Stomach (tissue), 8 donors: ENCODE measurements at regions not wholly inside any gene's neighbourhood (a gene's known extent, or its start where the extent isn't known, plus 50 kb on each side); places are given as distances from the start of the nearest gene placed in this dataset.
A peak's percentile ranks its signal among the peaks of the same experiment; 100 is the strongest.

Source experiments
- DNase-seq, 2 donors: peaks; one replicate each; pipeline versions ENCODE4 v3.0.0 to v3.0.0-alpha.2; 2013 to 2019
- H3K27ac ChIP-seq, 5 donors: fragments of 200-600 bp in 4 of 5; sonication (generic) in 4 of 5; one replicate each; pipeline ENCODE4 v1.5.1; 2013 to 2019; ENCODE audit warnings: mild to moderate bottlenecking in 1 of 5, moderate library complexity in 1 of 5
- H3K27me3 ChIP-seq, 3 donors: fragments of 200-600 bp; sonication (generic); one replicate each; pipeline ENCODE4 v1.5.1; 2017 to 2019; ENCODE audit warnings: mixed run types in 1 of 3
- H3K36me3 ChIP-seq, 4 donors: fragments of 200-600 bp; sonication (generic); 1 replicate in 3 of 4; 2 replicates in 1 of 4; pipeline ENCODE4 v1.5.1; 2016 to 2019
- H3K4me1 ChIP-seq, 4 donors: fragments of 200-600 bp; sonication (generic); one replicate each; pipeline ENCODE4 v1.5.1; 2016 to 2019
- H3K4me3 ChIP-seq, 4 donors: fragments of 200-600 bp; sonication (generic) in 3 of 4; one replicate each; pipeline ENCODE4 v1.5.1; 2016 to 2019; ENCODE audit warnings: mild to moderate bottlenecking in 1 of 4
- H3K9me3 ChIP-seq, 4 donors: fragments of 200-600 bp; sonication (generic); one replicate each; pipeline ENCODE4 v1.5.1; 2016 to 2019
- CTCF ChIP-seq, 7 experiments: fragments of 450-650 bp in 4 of 7; fragments of 200-600 bp in 3 of 7; sonication (generic) in 3 of 7; IDR thresholded peaks; one replicate each; pipeline ENCODE4 v1.5.1; 2016 to 2019; ENCODE audit warnings: antibody characterized with exemption in 7 of 7, control low read depth in 2 of 7, mild to moderate bottlenecking in 1 of 7
- EP300 ChIP-seq: sonication (generic); formaldehyde crosslinking; IDR thresholded peaks from one replicate; pipeline ENCODE4 v1.6.1; 2017; ENCODE audit warnings: antibody characterized with exemption
- POLR2A ChIP-seq, 4 donors: fragments of 450-650 bp; IDR thresholded peaks; one replicate each; pipeline ENCODE4 v1.6.1; 2016; ENCODE audit warnings: antibody characterized with exemption in 4 of 4, control low read depth in 2 of 4, mild to moderate bottlenecking in 1 of 4, moderate library complexity in 1 of 4
- POLR2AphosphoS5 ChIP-seq, 3 donors: sonication (generic); formaldehyde crosslinking; IDR thresholded peaks; one replicate each; pipeline ENCODE4 v1.6.1; 2016; ENCODE audit warnings: antibody characterized with exemption in 3 of 3
- WGBS, 5 donors: extraction: QIAGEN DNeasy Blood & Tissue Kit in 3 of 5; methylation state at CpG; one replicate each; pipeline versions ENCODE4 v1.1.5 to v1.1.7; 2013 to 2018; 5-methylcytosine and 5-hydroxymethylcytosine counted together
- intact Hi-C: fragments of 100-400 bp; cut with DNase I; formaldehyde crosslinking; loops from one replicate; pipeline ENCODE4 v1.15.1; 2023; ENCODE audit warnings: low total_unique reads
- donor health status: healthy with polysubstance abuse.
- donor health status: Bipolar disorder and iron deficiency.
- donor health status: healthy.

- DNase-seq, result no peak
- H3K36me3 ChIP-seq, result no peaks in the 10 kb centered on the region
- H3K27me3 ChIP-seq, result no peaks in the 10 kb centered on the region
- no peak overlapping the region for H3K27ac ChIP-seq
- TF ChIP-seq CTCF (IDR thresholded peaks at IDR 0.05) (no peak), POLR2AphosphoS5 (IDR thresholded peaks at IDR 0.05) (no peak), POLR2A (IDR thresholded peaks at IDR 0.05) (no peak), EP300 (no peak)
- H3K4me3 ChIP-seq, result no peak overlapping the region
- no peaks in the 10 kb centered on the region for H3K9me3 ChIP-seq
- no peaks in the 10 kb centered on the region for H3K4me1 ChIP-seq
- 25 to 44% (median 39%) methylated on average over 4 of the region's 4 CpGs for WGBS, 5 donors
- intact Hi-C loops, result no loop called here
Measured at GRCh38 chr3:137687181-137687879, 76.8 kb upstream of the SOX14 start.

DNA sequence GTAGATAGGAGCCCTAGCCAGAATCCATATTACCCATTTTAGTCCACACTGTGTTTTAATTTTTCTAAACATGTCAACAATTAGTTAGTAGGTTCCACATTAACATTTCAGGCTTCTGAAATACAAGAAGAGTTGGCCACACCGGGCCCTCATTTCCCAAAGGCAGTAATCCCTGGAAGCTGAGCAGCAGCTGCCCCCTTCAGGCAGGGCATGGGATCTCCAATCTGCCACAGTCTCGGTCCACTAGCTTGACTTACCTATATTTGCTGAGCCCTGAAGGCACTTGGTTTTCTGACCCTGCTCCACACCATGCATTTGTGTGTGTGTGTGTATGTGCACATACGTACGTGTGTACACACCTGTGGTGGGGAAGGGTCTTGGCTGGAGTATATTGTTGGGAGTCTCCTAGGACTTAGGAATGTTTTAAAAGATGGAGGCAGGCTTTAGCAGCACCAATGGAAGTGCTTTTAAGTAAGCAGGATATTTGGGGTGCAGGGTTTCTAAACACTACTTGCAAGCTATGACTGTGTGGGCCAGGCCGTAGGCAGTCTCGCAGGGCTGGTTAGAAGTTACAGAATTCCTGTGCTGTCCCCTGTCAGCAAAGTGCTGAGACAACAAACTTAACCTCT is 71.2 kb upstream of the SOX14 start:
- intact Hi-C loops, result no loop called here
- H3K4me1 ChIP-seq, result no peaks in the 10 kb centered on the region
- peak in 1 of 2 donors; percentile 35 for DNase-seq
- TF ChIP-seq POLR2A (IDR thresholded peaks at IDR 0.05) (no peak), EP300 (no peak), CTCF (IDR thresholded peaks at IDR 0.05) (peak in 3 of 7 experiments; percentile 15 to 23 (median 19)), POLR2AphosphoS5 (IDR thresholded peaks at IDR 0.05) (no peak)
- 24 to 34% (median 25%) methylated on average over 6 of the region's 6 CpGs for WGBS, 5 donors
- H3K4me3 ChIP-seq, result no peak overlapping the region
- H3K27me3 ChIP-seq, result peaks cover 0 to 10% (median 0%) of the 10 kb centered on the region in 3 donors
- no peaks in the 10 kb centered on the region for H3K9me3 ChIP-seq
- H3K27ac ChIP-seq, result no peak overlapping the region
- H3K36me3 ChIP-seq, result no peaks in the 10 kb centered on the region

GRCh38 chr3:137693791-137694190 is 70.3 kb upstream of the SOX14 start:
- intact Hi-C loops, result no loop called here
- no peaks in the 10 kb centered on the region for H3K36me3 ChIP-seq
- peaks cover 0 to 10% (median 0%) of the 10 kb centered on the region in 3 donors for H3K27me3 ChIP-seq
- no peak for DNase-seq
- TF ChIP-seq EP300 (no peak), POLR2AphosphoS5 (IDR thresholded peaks at IDR 0.05) (no peak), CTCF (IDR thresholded peaks at IDR 0.05) (no peak)
- H3K4me3 ChIP-seq, result no peak overlapping the region
- no peaks in the 10 kb centered on the region for H3K4me1 ChIP-seq
- H3K27ac ChIP-seq, result no peak overlapping the region
- H3K9me3 ChIP-seq, result no peaks in the 10 kb centered on the region
- WGBS, 5 donors, result 87 to 96% (median 91%) methylated on average over 2 of the region's 2 CpGs

DNA sequence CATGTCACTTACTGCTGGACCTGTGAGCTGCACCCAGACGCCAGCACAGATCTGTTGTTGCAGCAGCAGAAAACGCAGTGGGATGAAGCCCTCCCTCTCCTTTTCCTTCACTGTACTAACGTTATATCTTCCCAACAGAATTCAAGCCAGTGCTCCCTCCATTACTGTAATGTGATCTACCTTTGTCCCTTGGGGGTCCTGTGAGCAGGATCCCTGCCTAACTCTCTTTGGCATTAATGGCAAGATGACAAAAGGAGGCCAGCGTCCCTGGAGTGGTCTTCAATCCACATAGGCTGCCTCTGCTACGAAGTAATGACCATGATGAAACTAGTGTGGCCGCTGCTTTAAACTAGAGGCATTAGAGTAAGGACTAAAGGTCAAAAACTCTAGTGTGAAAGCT is 69.3 kb upstream of the SOX14 start:
- Histone ChIP-seq H3K4me1 (no peaks in the 10 kb centered on the region), H3K4me3 (no peak overlapping the region), H3K27me3 (peaks cover 0 to 10% (median 0%) of the 10 kb centered on the region in 3 donors), H3K9me3 (no peaks in the 10 kb centered on the region), H3K27ac (no peak overlapping the region), H3K36me3 (no peaks in the 10 kb centered on the region)
- no peak for DNase-seq
- intact Hi-C loops, result no loop called here
- TF ChIP-seq POLR2A (IDR thresholded peaks at IDR 0.05), result no peak
- TF ChIP-seq CTCF (IDR thresholded peaks at IDR 0.05), result no peak
- no peak for TF ChIP-seq EP300
- TF ChIP-seq POLR2AphosphoS5 (IDR thresholded peaks at IDR 0.05), result no peak
- 38 to 49% (median 45%) methylated on average over 6 of the region's 6 CpGs for WGBS, 5 donors
